ENCODE measurements at regions not wholly inside any gene's neighbourhood (a gene's known extent, or its start where the extent isn't known, plus 50 kb on each side); places are given as distances from the start of the nearest gene placed in this dataset.
"Not testable (repeated sequence)": the region's sequence is repeated elsewhere in the genome, so short reads cannot be mapped to it uniquely, and the experiment has no call there.

GRCh38 chr18:10169064-10169562 lies 255.3 kb downstream of the VAPA start:
- no peak overlapping the region for H3K4me3 ChIP-seq
- no peaks in the 10 kb centered on the region for H3K36me3 ChIP-seq
- no peaks in the 10 kb centered on the region for H3K27me3 ChIP-seq
- H3K4me1 ChIP-seq: no peaks in the 10 kb centered on the region
- no peaks in the 10 kb centered on the region for H3K9me3 ChIP-seq
- DNase-seq (peak in 2 of 4 donors; percentile 28 to 35), ATAC-seq (no peak)
- intact Hi-C loops (cut with DNase I): no loop called here
- no peak for TF ChIP-seq CTCF (IDR thresholded peaks at IDR 0.05)
- no peak overlapping the region for H3K27ac ChIP-seq

- Histone ChIP-seq H3K27me3 (no peaks in the 10 kb centered on the region), H3K4me1 (no peaks in the 10 kb centered on the region), H3K27ac (no peak overlapping the region), H3K9me3 (no peaks in the 10 kb centered on the region), H3K36me3 (no peaks in the 10 kb centered on the region), H3K4me3 (no peak overlapping the region)
- DNase-seq (peak in 2 of 4 donors; percentile 24 to 25), ATAC-seq (no peak)
- intact Hi-C loops (cut with DNase I): no loop called here
- TF ChIP-seq CTCF (IDR thresholded peaks at IDR 0.05): no peak
These were observed 256.0 kb downstream of the VAPA start for GRCh38 chr18:10169814-10170213.

- H3K9me3 ChIP-seq: no peaks in the 10 kb centered on the region
- no peak for TF ChIP-seq CTCF (IDR thresholded peaks at IDR 0.05)
- no peaks in the 10 kb centered on the region for H3K4me1 ChIP-seq
- DNase-seq (no peak), ATAC-seq (no peak)
- intact Hi-C loops (cut with DNase I): no loop called here
- no peaks in the 10 kb centered on the region for H3K27me3 ChIP-seq
- H3K36me3 ChIP-seq: no peaks in the 10 kb centered on the region
- H3K4me3 ChIP-seq: no peak overlapping the region
- no peak overlapping the region for H3K27ac ChIP-seq
These were observed 256.6 kb downstream of the VAPA start for GRCh38 chr18:10170375-10170774.

GRCh38 chr18:10175333-10175732 lies 261.5 kb downstream of the VAPA start:
- ATAC-seq; H3K4me3 ChIP-seq; H3K27me3 ChIP-seq; H3K9me3 ChIP-seq; H3K27ac ChIP-seq; DNase-seq; H3K4me1 ChIP-seq; intact Hi-C loops (cut with DNase I); H3K36me3 ChIP-seq: not testable (repeated sequence)

- H3K9me3 ChIP-seq; DNase-seq; intact Hi-C loops (cut with DNase I); H3K27ac ChIP-seq; ATAC-seq; H3K36me3 ChIP-seq; H3K4me1 ChIP-seq; H3K4me3 ChIP-seq; H3K27me3 ChIP-seq: not testable (repeated sequence)
These were observed 265.5 kb downstream of the VAPA start for GRCh38 chr18:10179326-10179725.

- DNase-seq: no peak
- ATAC-seq: no peak
- Histone ChIP-seq H3K9me3 (no peaks in the 10 kb centered on the region), H3K27me3 (no peaks in the 10 kb centered on the region), H3K27ac (no peak overlapping the region), H3K36me3 (no peaks in the 10 kb centered on the region), H3K4me3 (no peak overlapping the region), H3K4me1 (no peaks in the 10 kb centered on the region)
- intact Hi-C loops (cut with DNase I): no loop called here
- no peak for TF ChIP-seq CTCF (IDR thresholded peaks at IDR 0.05)
These were observed 268.3 kb downstream of the VAPA start for GRCh38 chr18:10182009-10182624.
